ENCODE measurements at regions not wholly inside any gene's neighbourhood (a gene's known extent, or its start where the extent isn't known, plus 50 kb on each side); places are given as distances from the start of the nearest gene placed in this dataset.

- Histone ChIP-seq H3K4me3 (ENCODE audit: low read length) (no peak overlapping the region), H4K20me1 (ENCODE audit: low read length) (no peaks in the 10 kb centered on the region), H3K27me3 (ENCODE audit: low read length) (no peaks in the 10 kb centered on the region), H3K4me2 (ENCODE audit: low read length) (no peak overlapping the region), H3K79me2 (ENCODE audit: low read length) (no peaks in the 10 kb centered on the region), H3K9ac (ENCODE audit: low read length) (no peak overlapping the region), H3K27ac (ENCODE audit: low read length) (no peak overlapping the region), H3F3A (ENCODE audit: low read length, unreplicated experiment) (no peaks in the 10 kb centered on the region), H2AFZ (ENCODE audit: low read length) (no peak overlapping the region), H3K36me3 (ENCODE audit: low read depth, low read length) (no peaks in the 10 kb centered on the region), H3K9me2 (replicated peaks; ENCODE audit: low read length) (no peaks in the 10 kb centered on the region), H3K4me1 (ENCODE audit: insufficient read depth, low read length) (0 out of 2 replicates have a peak, but pooled peaks cover 5% of the 10 kb centered on the region), H3K9me3 (ENCODE audit: low read length) (no peaks in the 10 kb centered on the region)
- DNase-seq (no peak), ATAC-seq (no peak)
- ChIA-PET CTCF (no interaction called here), POLR2A (ENCODE audit: unreplicated experiment) (no interaction called here)
- intact Hi-C loops (cut with micrococcal nuclease): no loop called here
- TF ChIP-seq EZH2 (IDR thresholded peaks at IDR 0.05; ENCODE audit: low read length, unreplicated experiment) (no peak), EZH2phosphoT487 (IDR thresholded peaks at IDR 0.05; ENCODE audit: borderline replicate concordance, low read length) (no peak)
- TF ChIP-seq, protein P1, sequence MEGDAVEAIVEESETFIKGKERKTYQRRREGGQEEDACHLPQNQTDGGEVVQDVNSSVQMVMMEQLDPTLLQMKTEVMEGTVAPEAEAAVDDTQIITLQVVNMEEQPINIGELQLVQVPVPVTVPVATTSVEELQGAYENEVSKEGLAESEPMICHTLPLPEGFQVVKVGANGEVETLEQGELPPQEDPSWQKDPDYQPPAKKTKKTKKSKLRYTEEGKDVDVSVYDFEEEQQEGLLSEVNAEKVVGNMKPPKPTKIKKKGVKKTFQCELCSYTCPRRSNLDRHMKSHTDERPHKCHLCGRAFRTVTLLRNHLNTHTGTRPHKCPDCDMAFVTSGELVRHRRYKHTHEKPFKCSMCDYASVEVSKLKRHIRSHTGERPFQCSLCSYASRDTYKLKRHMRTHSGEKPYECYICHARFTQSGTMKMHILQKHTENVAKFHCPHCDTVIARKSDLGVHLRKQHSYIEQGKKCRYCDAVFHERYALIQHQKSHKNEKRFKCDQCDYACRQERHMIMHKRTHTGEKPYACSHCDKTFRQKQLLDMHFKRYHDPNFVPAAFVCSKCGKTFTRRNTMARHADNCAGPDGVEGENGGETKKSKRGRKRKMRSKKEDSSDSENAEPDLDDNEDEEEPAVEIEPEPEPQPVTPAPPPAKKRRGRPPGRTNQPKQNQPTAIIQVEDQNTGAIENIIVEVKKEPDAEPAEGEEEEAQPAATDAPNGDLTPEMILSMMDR (conservative IDR thresholded peaks at IDR 0.05; ENCODE audit: low read depth, low read length): no peak
- BruUV-seq (replicated peaks): no TSS peak
These were observed 566.8 kb downstream of the EPHA4 start for GRCh38 chr2:221005338-221005737.

- H3K36me3 ChIP-seq (ENCODE audit: low read depth, low read length): no peaks in the 10 kb centered on the region
- no peak overlapping the region for H2AFZ ChIP-seq (ENCODE audit: low read length)
- BruUV-seq (replicated peaks): no TSS peak
- ChIA-PET POLR2A (ENCODE audit: unreplicated experiment) (no interaction called here), CTCF (no interaction called here)
- intact Hi-C loops (cut with micrococcal nuclease): no loop called here
- no peak overlapping the region for H3K27ac ChIP-seq (ENCODE audit: low read length)
- H4K20me1 ChIP-seq (ENCODE audit: low read length): no peaks in the 10 kb centered on the region
- H3K9ac ChIP-seq (ENCODE audit: low read length): no peak overlapping the region
- DNase-seq (no peak), ATAC-seq (peak; percentile 80)
- 0 out of 2 replicates have a peak, but pooled peaks cover 5% of the 10 kb centered on the region for H3K4me1 ChIP-seq (ENCODE audit: insufficient read depth, low read length)
- no peak overlapping the region for H3K4me3 ChIP-seq (ENCODE audit: low read length)
- H3F3A ChIP-seq (ENCODE audit: low read length, unreplicated experiment): no peaks in the 10 kb centered on the region
- H3K79me2 ChIP-seq (ENCODE audit: low read length): no peaks in the 10 kb centered on the region
- H3K9me2 ChIP-seq (replicated peaks; ENCODE audit: low read length): no peaks in the 10 kb centered on the region
- TF ChIP-seq EZH2 (IDR thresholded peaks at IDR 0.05; ENCODE audit: low read length, unreplicated experiment) (no peak), EZH2phosphoT487 (IDR thresholded peaks at IDR 0.05; ENCODE audit: borderline replicate concordance, low read length) (no peak)
- TF ChIP-seq, protein P1 (conservative IDR thresholded peaks at IDR 0.05; ENCODE audit: low read depth, low read length): no peak
- no peak overlapping the region for H3K4me2 ChIP-seq (ENCODE audit: low read length)
- H3K9me3 ChIP-seq (ENCODE audit: low read length): no peaks in the 10 kb centered on the region
- H3K27me3 ChIP-seq (ENCODE audit: low read length): no peaks in the 10 kb centered on the region
These were observed 566.0 kb downstream of the EPHA4 start for GRCh38 chr2:221006084-221006483.

GRCh38 chr2:221016551-221016950, 555.6 kb downstream of the EPHA4 start:
- Histone ChIP-seq H3K27ac (ENCODE audit: low read length) (no peak overlapping the region), H3K36me3 (ENCODE audit: low read depth, low read length) (no peaks in the 10 kb centered on the region), H3K9me2 (replicated peaks; ENCODE audit: low read length) (no peaks in the 10 kb centered on the region), H3K4me1 (ENCODE audit: insufficient read depth, low read length) (no peaks in the 10 kb centered on the region), H3K9ac (ENCODE audit: low read length) (no peak overlapping the region), H3F3A (ENCODE audit: low read length, unreplicated experiment) (no peaks in the 10 kb centered on the region), H3K27me3 (ENCODE audit: low read length) (no peaks in the 10 kb centered on the region), H2AFZ (ENCODE audit: low read length) (no peak overlapping the region), H4K20me1 (ENCODE audit: low read length) (no peaks in the 10 kb centered on the region), H3K79me2 (ENCODE audit: low read length) (no peaks in the 10 kb centered on the region), H3K4me3 (ENCODE audit: low read length) (no peak overlapping the region), H3K4me2 (ENCODE audit: low read length) (no peak overlapping the region), H3K9me3 (ENCODE audit: low read length) (no peaks in the 10 kb centered on the region)
- no peak for DNase-seq
- no peak for ATAC-seq
- TF ChIP-seq, protein P1 (conservative IDR thresholded peaks at IDR 0.05; ENCODE audit: low read depth, low read length): no peak
- no peak for TF ChIP-seq EZH2 (IDR thresholded peaks at IDR 0.05; ENCODE audit: low read length, unreplicated experiment)
- TF ChIP-seq EZH2phosphoT487 (IDR thresholded peaks at IDR 0.05; ENCODE audit: borderline replicate concordance, low read length): no peak
- BruUV-seq (replicated peaks): no TSS peak
- intact Hi-C loops (cut with micrococcal nuclease): no loop called here
- ChIA-PET CTCF (no interaction called here), POLR2A (ENCODE audit: unreplicated experiment) (no interaction called here)
